ENCODE measurements at regions not wholly inside any gene's neighbourhood (a gene's known extent, or its start where the extent isn't known, plus 50 kb on each side); places are given as distances from the start of the nearest gene placed in this dataset.

DNA sequence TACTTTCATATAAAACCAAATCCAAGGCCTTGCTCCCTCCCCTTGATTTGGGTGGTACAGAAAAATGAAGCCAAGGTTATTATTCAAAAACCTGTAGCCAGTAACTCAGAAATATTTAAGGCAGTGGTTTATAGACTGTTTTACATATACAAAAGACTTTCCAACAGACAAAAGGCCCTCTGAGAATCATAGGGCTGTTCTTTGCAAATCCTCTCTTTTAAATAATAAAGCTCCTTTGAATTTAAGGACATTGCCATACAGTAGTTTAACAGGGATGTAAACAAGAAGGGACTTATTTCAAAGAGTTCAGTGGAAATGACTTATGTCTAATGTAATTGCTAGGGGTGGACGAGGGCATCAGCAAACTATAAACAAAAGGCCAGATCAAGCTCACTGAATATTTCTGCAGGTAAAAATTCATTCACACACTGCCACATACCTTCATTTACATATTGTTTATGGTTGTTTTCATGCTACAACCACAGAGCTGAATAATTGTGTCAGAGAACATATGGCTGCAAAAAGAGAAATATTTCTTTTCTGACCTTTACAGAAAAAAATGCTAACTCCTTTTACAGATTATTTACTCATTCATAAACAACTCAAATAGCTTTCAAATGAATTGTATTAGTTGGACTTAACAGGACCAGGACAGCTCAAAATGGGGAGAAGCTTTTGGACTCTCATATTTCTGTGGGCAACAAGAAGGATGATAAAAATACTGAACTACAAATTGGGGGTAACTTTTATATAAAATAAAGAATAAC lies 665.6 kb downstream of the SLITRK1 start:
- no peak overlapping the region for H3K4me3 ChIP-seq (ENCODE audit: low read depth, low read length)
- TF ChIP-seq, protein P1, sequence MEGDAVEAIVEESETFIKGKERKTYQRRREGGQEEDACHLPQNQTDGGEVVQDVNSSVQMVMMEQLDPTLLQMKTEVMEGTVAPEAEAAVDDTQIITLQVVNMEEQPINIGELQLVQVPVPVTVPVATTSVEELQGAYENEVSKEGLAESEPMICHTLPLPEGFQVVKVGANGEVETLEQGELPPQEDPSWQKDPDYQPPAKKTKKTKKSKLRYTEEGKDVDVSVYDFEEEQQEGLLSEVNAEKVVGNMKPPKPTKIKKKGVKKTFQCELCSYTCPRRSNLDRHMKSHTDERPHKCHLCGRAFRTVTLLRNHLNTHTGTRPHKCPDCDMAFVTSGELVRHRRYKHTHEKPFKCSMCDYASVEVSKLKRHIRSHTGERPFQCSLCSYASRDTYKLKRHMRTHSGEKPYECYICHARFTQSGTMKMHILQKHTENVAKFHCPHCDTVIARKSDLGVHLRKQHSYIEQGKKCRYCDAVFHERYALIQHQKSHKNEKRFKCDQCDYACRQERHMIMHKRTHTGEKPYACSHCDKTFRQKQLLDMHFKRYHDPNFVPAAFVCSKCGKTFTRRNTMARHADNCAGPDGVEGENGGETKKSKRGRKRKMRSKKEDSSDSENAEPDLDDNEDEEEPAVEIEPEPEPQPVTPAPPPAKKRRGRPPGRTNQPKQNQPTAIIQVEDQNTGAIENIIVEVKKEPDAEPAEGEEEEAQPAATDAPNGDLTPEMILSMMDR (IDR thresholded peaks at IDR 0.05; ENCODE audit: low read depth, low read length) = no peak

DNA sequence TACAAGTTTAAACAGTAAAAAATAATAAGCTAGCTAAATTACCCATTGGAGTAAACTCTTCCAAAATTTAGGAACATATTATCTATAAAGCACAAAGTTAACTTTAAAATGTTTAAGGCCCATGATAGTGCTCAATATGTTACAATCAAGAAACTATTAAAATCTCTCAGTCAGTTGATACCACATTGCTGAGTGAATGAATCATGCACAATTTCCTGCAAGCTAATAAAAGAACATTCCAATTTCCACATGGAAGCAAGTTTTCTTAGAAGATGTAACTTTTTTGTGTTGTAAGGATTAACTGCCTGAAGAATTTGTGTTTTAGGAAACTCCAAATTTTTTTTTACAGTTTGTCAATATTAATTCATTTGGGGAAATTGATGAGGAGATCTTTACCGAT lies 666.6 kb downstream of the SLITRK1 start:
- TF ChIP-seq, protein P1 (IDR thresholded peaks at IDR 0.05; ENCODE audit: low read depth, low read length) = no peak

DNA sequence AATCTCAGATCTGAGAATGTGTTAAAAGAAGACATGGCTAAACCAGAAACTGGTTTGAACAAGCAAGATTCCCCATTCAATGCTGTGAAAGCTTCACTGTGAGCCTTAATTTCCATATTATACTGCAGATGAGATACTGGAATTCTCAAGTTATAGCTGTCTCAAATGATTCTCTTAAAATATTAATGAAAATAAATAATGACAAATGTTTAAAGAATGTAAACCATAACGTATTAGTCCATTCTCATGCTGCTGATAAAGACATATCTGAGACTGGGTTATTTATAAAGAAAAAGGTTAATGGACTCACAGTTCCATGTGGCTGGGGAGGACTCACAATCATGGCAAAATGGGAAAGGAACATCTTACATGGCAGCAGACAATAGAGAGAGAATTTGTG lies 667.8 kb downstream of the SLITRK1 start:
- TF ChIP-seq, protein P1 (IDR thresholded peaks at IDR 0.05; ENCODE audit: low read depth, low read length) = no peak
- H3K4me3 ChIP-seq (ENCODE audit: low read depth, low read length) = no peak overlapping the region

More for the DNA sequence above, 666.6 kb downstream of the SLITRK1 start:
- H3K4me3 ChIP-seq (ENCODE audit: low read depth, low read length) = no peak overlapping the region

DNA sequence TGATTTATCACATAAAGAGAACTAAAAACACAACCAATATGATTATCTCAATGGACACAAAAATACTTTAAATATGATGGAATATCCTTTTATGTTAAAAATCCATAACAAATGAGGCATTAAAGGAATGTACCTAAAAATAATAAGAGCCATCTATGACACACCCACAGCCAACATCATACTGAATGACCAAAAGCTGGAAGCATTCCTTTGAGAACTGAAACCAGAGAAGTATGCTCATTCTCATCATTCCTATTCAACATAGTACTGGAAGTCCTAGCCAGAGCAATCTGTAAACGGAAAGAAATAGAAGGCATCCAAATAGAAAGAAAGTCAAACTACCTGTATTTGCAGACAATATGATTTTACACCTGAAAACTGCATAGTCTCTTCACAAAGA lies 671.0 kb downstream of the SLITRK1 start:
- TF ChIP-seq, protein P1 (IDR thresholded peaks at IDR 0.05; ENCODE audit: low read depth, low read length) = no peak
- H3K4me3 ChIP-seq (ENCODE audit: low read depth, low read length) = no peak overlapping the region

DNA sequence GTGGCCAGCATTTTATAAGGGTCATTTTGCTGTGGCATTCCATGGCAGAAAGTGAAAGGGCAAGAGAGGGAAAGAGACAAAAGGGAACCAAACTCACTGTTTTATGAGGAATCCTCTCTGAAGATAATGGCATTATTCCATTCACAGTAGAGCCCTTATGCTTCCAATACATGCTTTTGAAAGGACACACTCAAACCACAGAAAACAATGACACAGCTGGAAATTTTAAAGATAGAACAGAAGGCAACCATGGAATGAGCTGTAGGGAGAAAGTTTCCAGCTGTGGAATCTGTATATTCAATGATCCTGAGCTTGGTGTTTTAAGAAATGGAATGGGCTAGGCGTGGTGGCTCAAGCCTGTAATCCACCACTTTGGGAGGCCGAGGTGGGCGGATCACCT lies 677.4 kb downstream of the SLITRK1 start:
- H3K4me3 ChIP-seq (ENCODE audit: low read depth, low read length) = no peak overlapping the region
- TF ChIP-seq, protein P1 (IDR thresholded peaks at IDR 0.05; ENCODE audit: low read depth, low read length) = no peak

DNA sequence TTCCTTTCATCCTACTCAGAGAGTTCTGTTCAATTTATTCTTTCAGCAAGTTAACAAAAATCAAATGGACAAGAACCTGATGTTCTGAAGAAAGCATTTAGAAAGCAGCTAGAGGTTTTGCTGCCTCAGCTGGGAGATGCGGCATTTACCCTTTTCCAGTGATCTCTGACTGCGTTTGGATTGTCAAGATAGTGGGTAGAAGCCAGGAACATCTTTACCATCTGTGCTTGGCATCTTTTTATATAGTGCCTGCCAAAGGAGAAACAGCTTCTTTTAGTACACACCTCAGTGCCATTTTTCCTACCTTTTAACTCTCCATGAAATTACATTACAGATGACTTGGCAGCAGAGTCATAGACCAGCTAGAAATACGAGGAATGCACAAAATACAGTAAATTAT lies 680.8 kb downstream of the SLITRK1 start:
- H3K4me3 ChIP-seq (ENCODE audit: low read depth, low read length) = no peak overlapping the region
- TF ChIP-seq, protein P1 (IDR thresholded peaks at IDR 0.05; ENCODE audit: low read depth, low read length) = no peak

DNA sequence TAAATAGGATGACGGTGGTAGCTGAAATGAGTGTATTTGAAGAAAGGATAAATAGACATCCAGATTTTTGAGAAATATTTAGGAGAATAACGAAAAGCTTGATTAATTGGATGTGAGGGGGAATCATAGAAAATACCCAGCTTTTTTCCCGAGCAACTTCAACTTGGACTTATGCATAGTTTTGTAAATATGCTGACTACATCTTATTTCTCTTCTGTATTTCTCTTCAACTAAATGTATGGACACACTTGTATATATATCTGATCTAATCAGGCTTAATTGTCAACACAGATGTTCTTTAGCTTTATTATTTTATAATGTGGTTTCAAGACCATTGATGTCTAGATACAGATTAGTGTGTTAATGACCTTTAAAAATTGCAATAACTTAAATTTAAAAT lies 685.0 kb downstream of the SLITRK1 start:
- TF ChIP-seq, protein P1 (IDR thresholded peaks at IDR 0.05; ENCODE audit: low read depth, low read length) = no peak
- H3K4me3 ChIP-seq (ENCODE audit: low read depth, low read length) = no peak overlapping the region

Data from WI38 (cell line).